ENCODE measurements at regions not wholly inside any gene's neighbourhood (a gene's known extent, or its start where the extent isn't known, plus 50 kb on each side); places are given as distances from the start of the nearest gene placed in this dataset.

DNA sequence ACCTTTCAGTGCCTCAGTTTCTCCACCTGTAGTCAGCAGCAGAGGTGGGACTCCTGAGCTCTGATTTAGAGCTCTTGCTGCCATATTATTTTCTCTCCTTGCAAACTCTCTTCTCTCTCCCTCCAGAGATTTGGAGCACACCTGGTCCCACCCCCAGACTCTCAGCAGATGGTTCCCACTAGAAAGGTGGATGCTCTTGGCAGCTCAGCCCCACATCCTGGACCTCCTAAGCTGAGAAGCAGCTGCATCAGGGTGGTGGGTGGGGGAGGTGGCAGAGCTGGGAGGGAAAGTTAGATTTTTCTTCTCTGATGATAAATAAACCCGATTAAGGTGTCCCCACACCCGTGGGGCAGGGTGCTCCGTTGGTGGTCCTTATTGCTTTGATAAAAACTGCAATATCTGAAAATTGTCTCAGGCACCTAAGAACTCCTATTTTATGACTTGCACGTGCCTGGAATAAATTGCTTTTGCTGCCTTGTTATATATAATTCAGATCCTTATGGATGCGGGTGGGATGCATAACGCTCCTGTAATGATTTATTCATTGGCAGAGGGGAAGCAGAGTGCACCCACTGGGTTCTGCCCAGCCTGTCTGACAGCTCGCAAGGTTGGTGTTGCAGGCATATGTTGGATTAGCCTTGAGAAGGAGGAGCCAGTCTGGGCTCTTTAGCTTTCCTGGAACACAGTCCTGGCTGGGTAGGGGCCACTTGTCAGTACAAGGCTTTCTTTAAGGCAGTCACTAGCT lies 214.2 kb downstream of the SUDS3 start:
- H3K27me3 Mint-ChIP-seq (ENCODE audit: insufficient read depth, low read depth, poor library complexity): peaks cover 3% of the 10 kb centered on the region
- Histone ChIP-seq H3K9me2 (ENCODE audit: insufficient read depth) (0 out of 2 replicates have a peak, but pooled peaks cover 4% of the 10 kb centered on the region), H3K4me2 (no peak overlapping the region), H2AFZ (no peak overlapping the region), H3F3A (replicated peaks; ENCODE audit: low read depth) (no peaks in the 10 kb centered on the region), H3K27ac (ENCODE audit: low read depth) (no peak overlapping the region), H3K4me1 (ENCODE audit: insufficient read depth) (no peaks in the 10 kb centered on the region), H3K36me3 (ENCODE audit: insufficient read depth) (no peaks in the 10 kb centered on the region), H3K27me3 (ENCODE audit: insufficient read depth) (no peaks in the 10 kb centered on the region), H4K20me1 (replicated peaks; ENCODE audit: insufficient read depth) (no peaks in the 10 kb centered on the region), H3K4me3 (no peak overlapping the region), H3K79me2 (replicated peaks; ENCODE audit: insufficient read depth) (no peaks in the 10 kb centered on the region)
- ATAC-seq (no peak), DNase-seq (ENCODE audit: low spot score) (no peak)
- no peak overlapping the region for H3K27ac Mint-ChIP-seq
- H3K4me3 Mint-ChIP-seq: no peak overlapping the region
- H3K4me1 Mint-ChIP-seq: 0 out of 3 replicates have a peak, but pooled peaks cover 4% of the 10 kb centered on the region
- TF ChIP-seq, protein P1, sequence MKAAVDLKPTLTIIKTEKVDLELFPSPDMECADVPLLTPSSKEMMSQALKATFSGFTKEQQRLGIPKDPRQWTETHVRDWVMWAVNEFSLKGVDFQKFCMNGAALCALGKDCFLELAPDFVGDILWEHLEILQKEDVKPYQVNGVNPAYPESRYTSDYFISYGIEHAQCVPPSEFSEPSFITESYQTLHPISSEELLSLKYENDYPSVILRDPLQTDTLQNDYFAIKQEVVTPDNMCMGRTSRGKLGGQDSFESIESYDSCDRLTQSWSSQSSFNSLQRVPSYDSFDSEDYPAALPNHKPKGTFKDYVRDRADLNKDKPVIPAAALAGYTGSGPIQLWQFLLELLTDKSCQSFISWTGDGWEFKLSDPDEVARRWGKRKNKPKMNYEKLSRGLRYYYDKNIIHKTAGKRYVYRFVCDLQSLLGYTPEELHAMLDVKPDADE (IDR thresholded peaks at IDR 0.05): no peak
- TF ChIP-seq ZNF331 (CRISPR knock-in tag; IDR thresholded peaks at IDR 0.05; ENCODE audit: low read depth) (no peak), EZH2 (IDR thresholded peaks at IDR 0.05; ENCODE audit: low read depth, unreplicated experiment) (no peak), POLR2AphosphoS5 (IDR thresholded peaks at IDR 0.05; ENCODE audit: low read depth) (no peak), NANOG (IDR thresholded peaks at IDR 0.05; ENCODE audit: borderline replicate concordance) (no peak), REST (IDR thresholded peaks at IDR 0.05; ENCODE audit: unreplicated experiment) (no peak), ZNF114 (CRISPR knock-in tag; IDR thresholded peaks at IDR 0.05) (no peak), CREB1 (CRISPR knock-in tag; IDR thresholded peaks at IDR 0.05; ENCODE audit: low read depth) (no peak), EZH2phosphoT487 (IDR thresholded peaks at IDR 0.05; ENCODE audit: unreplicated experiment) (no peak), JUNB (IDR thresholded peaks at IDR 0.05; ENCODE audit: unreplicated experiment) (no peak), STAT1 (IDR thresholded peaks at IDR 0.05; ENCODE audit: unreplicated experiment) (no peak)
- TF ChIP-seq, protein P2, sequence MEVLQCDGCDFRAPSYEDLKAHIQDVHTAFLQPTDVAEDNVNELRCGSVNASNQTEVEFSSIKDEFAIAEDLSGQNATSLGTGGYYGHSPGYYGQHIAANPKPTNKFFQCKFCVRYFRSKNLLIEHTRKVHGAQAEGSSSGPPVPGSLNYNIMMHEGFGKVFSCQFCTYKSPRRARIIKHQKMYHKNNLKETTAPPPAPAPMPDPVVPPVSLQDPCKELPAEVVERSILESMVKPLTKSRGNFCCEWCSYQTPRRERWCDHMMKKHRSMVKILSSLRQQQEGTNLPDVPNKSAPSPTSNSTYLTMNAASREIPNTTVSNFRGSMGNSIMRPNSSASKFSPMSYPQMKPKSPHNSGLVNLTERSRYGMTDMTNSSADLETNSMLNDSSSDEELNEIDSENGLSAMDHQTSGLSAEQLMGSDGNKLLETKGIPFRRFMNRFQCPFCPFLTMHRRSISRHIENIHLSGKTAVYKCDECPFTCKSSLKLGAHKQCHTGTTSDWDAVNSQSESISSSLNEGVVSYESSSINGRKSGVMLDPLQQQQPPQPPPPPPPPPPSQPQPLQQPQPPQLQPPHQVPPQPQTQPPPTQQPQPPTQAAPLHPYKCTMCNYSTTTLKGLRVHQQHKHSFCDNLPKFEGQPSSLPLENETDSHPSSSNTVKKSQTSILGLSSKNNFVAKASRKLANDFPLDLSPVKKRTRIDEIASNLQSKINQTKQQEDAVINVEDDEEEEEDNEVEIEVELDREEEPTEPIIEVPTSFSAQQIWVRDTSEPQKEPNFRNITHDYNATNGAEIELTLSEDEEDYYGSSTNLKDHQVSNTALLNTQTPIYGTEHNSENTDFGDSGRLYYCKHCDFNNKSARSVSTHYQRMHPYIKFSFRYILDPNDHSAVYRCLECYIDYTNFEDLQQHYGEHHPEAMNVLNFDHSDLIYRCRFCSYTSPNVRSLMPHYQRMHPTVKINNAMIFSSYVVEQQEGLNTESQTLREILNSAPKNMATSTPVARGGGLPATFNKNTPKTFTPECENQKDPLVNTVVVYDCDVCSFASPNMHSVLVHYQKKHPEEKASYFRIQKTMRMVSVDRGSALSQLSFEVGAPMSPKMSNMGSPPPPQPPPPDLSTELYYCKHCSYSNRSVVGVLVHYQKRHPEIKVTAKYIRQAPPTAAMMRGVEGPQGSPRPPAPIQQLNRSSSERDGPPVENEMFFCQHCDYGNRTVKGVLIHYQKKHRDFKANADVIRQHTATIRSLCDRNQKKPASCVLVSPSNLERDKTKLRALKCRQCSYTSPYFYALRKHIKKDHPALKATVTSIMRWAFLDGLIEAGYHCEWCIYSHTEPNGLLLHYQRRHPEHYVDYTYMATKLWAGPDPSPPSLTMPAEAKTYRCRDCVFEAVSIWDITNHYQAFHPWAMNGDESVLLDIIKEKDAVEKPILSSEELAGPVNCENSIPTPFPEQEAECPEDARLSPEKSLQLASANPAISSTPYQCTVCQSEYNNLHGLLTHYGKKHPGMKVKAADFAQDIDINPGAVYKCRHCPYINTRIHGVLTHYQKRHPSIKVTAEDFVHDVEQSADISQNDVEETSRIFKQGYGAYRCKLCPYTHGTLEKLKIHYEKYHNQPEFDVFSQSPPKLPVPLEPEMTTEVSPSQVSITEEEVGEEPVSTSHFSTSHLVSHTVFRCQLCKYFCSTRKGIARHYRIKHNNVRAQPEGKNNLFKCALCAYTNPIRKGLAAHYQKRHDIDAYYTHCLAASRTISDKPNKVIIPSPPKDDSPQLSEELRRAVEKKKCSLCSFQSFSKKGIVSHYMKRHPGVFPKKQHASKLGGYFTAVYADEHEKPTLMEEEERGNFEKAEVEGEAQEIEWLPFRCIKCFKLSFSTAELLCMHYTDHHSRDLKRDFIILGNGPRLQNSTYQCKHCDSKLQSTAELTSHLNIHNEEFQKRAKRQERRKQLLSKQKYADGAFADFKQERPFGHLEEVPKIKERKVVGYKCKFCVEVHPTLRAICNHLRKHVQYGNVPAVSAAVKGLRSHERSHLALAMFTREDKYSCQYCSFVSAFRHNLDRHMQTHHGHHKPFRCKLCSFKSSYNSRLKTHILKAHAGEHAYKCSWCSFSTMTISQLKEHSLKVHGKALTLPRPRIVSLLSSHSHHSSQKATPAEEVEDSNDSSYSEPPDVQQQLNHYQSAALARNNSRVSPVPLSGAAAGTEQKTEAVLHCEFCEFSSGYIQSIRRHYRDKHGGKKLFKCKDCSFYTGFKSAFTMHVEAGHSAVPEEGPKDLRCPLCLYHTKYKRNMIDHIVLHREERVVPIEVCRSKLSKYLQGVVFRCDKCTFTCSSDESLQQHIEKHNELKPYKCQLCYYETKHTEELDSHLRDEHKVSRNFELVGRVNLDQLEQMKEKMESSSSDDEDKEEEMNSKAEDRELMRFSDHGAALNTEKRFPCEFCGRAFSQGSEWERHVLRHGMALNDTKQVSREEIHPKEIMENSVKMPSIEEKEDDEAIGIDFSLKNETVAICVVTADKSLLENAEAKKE (CRISPR knock-in tag; IDR thresholded peaks at IDR 0.05): no peak
- TF ChIP-seq, protein P3, sequence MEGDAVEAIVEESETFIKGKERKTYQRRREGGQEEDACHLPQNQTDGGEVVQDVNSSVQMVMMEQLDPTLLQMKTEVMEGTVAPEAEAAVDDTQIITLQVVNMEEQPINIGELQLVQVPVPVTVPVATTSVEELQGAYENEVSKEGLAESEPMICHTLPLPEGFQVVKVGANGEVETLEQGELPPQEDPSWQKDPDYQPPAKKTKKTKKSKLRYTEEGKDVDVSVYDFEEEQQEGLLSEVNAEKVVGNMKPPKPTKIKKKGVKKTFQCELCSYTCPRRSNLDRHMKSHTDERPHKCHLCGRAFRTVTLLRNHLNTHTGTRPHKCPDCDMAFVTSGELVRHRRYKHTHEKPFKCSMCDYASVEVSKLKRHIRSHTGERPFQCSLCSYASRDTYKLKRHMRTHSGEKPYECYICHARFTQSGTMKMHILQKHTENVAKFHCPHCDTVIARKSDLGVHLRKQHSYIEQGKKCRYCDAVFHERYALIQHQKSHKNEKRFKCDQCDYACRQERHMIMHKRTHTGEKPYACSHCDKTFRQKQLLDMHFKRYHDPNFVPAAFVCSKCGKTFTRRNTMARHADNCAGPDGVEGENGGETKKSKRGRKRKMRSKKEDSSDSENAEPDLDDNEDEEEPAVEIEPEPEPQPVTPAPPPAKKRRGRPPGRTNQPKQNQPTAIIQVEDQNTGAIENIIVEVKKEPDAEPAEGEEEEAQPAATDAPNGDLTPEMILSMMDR (conservative IDR thresholded peaks at IDR 0.05; ENCODE audit: low read depth in 2 of 2): no peak
- H3K36me3 Mint-ChIP-seq (ENCODE audit: low read depth): no peaks in the 10 kb centered on the region
- H3K9me3 Mint-ChIP-seq: peaks cover 4% of the 10 kb centered on the region; the same call in 2 of the 3 replicates

All from GM23338 (cell line).